GM19023 (cell line): ENCODE measurements at regions not wholly inside any gene's neighbourhood (a gene's known extent, or its start where the extent isn't known, plus 50 kb on each side); places are given as distances from the start of the nearest gene placed in this dataset.
"Not testable (repeated sequence)": the region's sequence is repeated elsewhere in the genome, so short reads cannot be mapped to it uniquely, and the experiment has no call there.

ENCODE experiments used
- ATAC-seq: cut with Tn5 transposase; IDR thresholded peaks from one replicate; pipeline ENCODE4 v1.9.1; 2021; ENCODE audit warnings: mild to moderate bottlenecking, moderate library complexity; ENCODE audit not compliant: unreplicated experiment

DNA sequence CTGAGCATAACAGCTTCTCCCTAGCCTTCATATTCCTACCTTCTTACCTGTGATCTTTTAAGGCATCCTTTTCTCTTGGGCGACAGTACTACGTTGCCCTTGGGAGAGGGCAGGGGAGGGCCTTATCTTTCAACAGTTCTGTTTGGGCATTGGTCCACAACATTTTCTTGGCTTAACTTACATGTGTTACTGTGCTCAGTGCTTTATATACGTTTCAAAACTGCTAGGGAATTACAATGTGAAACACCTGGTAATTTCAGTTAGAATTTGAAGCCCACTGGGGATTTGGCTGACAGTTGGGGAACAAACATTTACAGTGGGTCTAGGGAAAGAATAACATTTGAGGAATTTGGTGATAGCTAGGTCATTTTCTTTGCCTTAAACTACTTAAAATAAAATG lies 667.1 kb downstream of the PRIM2 start:
- ATAC-seq, result not testable (repeated sequence)

DNA sequence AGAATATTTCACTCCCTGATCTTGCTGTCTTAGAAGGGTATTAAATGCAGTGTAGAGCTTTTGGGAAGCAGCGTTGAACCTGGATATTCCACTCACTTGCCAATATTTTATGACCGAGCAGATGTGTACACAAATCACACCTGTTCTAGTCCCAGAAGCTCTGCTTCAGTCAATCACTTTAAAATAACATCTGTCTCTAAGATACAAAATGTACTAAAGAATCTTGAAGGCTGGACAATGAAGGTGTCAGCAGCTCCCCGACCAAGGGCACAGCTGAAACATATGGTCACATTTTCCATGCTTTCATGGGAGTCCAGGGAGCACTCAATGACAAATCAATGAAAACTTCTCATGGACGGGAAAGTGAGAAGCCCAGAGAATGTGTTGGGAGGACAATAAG lies 668.3 kb downstream of the PRIM2 start:
- not testable (repeated sequence) for ATAC-seq

DNA sequence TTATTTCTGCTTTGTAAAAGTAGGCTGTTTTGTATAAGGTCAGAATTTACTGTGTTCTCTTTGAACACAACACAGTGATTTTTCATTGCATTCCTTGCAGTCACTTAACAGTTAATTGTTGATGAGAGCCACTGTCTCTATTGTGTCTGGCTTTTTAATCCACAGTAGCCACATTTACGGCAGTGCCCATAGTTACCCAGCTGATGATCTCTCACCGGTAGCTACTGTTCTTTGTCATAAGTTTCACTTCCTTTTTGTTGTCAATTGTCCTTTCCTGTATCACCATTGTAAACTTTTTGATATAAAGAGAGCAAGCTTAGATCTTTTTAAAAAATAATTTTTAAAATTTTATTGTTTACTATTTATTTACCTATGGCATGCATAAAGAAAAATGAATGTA lies 669.2 kb downstream of the PRIM2 start:
- peak; percentile 97 for ATAC-seq

DNA sequence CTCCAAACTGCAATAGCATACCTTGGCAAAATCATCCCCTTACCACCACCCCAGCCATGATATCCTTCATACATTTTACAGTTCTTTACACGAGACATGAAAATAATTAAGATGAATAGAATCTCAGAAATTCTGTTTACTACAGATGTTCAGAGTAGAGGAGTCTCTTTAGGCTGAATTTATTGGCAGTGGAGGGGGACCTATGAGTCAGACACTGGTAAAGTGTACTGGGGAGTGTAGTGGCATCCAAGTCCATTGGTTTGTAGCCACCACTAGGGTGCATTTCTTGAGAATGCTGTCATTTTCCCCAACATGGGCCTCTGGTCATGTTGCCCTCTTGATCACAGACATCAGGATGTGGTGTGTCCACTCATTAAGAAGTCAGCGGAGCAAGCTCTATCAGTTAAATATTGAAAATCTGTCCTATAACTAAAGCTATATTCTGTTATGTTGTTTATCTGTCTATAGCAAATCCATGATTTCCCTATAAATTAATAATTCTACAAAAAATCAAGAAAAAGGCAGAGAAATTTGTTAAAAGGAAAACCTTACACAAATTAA lies 672.2 kb downstream of the PRIM2 start:
- ATAC-seq, result not testable (repeated sequence)

DNA sequence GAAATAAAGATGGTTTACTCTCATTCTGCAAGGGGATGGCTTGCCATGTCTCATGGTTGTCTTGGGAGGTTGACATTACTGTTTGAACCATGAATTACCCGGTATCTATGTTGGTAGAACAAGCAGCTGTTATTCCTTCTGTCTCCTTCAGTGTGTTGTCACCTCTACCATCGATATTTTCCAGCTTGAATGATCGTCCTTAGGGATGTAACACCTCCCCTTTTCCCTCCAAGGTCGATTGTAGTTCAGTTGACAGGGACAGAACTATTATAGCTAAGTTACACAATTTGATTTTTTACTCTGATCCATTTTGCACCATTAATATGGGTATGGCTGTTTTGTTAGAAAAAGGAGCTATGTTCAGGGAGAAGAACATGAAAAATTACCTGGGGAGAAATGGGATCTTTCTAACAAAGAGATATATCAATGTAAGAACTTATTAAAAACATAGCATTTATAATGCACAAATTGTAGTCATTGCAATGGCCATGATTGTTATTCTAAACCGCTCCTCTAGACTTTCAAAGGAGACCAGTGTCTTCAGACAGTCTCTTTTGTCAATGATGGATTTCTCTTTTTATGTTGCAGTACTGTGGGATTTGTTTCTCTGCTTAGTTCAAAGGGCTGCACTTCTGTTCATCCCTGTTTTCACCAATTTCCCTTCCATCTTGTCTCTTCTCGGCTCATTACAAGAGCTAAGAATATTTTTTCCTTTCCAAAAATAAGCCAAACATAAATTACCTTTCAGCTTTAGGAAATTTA lies 681.6 kb downstream of the PRIM2 start:
- ATAC-seq, result not testable (repeated sequence)

DNA sequence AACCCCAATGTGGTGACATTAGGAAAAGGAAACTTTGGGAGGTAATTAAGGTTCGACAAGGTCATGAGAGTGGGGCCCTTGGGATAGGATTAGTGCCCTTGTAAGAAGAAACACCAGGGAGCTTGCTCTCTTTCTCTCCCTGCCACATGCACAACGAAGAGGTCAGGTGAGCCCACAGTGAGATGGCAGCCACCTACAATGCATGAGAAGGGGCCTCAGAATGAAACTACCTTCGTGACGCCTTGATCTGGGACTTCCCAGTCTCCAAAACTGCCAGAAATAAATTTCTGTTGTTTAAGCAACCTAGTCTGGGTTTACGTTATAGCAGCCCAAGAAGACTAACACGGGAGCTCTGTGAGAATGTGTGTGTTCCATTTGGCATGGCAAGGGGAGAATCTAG lies 682.8 kb downstream of the PRIM2 start:
- ATAC-seq, result not testable (repeated sequence)

DNA sequence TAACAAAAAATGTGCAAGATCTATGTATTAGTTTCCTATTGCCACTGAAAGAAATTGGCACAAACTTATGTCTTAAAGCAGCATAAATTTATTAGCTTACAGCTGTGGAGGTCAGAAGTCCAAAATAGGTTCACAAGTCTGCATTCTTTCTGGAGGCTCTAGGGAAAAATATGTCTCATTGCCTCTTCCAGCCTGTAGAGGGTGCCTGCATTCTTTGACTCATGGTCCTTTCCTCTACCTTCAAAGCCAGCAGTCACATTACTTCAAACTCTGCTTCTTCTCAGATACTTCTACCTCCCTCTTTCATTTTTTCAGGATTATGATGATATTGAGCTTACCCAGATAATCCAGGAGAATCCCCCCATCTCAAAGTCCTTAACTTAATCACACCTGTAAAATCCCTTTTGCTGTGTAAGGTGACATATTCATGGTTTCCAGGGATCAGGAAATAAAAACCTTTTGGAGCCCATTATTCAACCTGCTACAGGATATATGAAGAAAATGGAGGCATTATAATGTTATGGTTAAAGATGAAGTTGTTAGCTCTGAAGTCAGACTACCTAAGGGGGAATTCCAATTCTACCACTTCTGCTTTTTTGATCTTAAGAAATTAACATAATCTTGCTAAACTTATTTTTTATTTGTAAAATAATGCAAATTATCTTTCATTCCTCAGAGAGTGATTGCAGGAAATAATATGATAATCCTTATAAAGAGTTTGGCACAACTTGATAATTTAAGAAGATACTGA lies 686.2 kb downstream of the PRIM2 start:
- ATAC-seq, result not testable (repeated sequence)

DNA sequence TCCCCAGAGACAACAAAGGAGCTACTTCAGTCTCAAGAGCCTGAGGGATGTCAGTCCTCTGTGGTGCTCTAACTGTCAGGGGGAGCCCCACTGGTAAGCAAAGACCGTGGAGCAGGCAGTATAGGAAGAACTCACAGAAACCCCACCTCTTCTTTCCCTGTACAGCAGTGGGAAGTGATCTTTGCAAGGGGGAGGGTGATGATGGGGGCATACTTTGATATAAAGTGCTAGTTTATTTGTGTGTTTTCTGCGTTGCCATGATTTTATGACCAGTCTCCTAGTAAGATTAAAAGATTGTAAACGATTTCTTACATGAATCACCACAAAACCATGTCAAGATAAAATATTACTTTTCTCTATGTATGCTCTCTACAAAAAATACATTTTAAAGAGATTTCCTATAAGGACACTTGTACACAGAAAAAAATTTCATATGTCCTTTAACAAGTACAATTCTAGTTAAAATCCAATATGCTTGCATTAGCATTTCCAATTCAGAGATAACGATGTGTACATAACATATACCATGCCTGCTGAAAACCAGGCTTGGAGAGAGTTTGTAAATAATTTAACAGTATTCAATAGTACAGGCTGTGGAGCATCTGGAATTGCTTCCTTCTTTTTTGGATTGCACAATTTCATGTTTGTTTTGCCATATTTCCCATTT lies 690.0 kb downstream of the PRIM2 start:
- not testable (repeated sequence) for ATAC-seq

DNA sequence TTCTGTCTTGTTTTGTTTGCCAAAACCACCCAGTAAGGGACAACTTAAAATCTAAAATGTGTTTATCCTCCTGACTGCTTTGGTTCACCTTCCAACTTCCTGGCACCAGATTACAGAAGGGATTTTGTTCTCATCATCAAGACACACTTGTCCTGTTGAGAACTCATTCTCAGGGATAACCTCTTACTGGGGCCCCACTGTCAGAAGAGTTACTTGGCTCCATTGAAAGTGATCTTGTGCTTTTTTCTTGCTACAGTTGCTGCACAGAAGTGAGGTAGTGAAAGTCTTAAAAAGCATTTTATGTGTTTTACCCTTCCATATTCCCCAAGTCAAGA lies 690.5 kb downstream of the PRIM2 start:
- not testable (repeated sequence) for ATAC-seq

DNA sequence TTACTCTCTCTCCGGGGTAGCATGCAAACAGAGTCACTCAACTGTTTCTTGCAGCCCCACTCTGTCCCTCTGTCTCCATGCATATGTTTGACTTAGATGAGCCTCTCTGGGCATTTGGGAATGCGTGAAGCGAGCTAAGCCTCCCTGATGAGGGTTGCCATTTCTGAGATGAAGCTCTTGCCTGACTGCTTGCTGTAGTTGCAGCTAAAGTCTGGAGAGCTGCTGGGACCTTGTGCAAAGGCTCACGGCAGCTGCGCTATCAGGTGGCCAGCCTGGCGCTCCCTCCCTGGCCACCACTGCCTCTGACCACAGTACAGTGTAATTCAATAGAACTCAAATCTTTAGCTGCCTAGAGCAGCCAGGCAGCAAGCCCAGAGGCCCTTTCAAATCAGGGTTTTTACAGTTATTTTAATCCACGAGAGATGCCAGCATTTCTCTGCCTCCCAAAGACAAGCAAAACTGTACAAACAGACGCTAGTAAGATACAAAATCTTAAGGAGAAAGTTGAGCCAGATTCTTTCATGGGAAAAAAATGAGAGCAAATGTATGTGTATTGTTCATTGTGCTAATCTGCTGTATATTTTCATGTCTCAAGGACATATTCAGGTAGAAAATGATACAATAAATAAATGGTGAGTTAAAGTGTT lies 694.6 kb downstream of the PRIM2 start:
- not testable (repeated sequence) for ATAC-seq

DNA sequence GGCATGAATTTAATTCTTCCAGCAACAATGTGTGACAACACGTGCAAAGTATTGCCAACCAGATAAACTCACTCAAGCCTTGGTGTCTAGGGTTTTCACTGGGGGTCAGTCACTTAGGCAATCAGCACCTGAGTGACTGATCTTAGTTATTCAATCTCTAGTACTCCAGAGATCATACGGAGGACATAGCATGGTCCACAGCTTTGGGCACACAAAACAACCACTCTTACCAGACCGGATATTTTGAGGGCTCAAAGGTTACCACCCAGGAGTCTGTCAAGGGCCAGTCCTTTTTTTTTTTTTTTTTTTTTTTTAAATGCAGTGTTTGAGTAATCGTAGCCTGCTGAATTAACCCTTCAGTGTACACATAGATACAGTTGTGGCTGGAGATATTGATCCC lies 699.2 kb downstream of the PRIM2 start:
- not testable (repeated sequence) for ATAC-seq

DNA sequence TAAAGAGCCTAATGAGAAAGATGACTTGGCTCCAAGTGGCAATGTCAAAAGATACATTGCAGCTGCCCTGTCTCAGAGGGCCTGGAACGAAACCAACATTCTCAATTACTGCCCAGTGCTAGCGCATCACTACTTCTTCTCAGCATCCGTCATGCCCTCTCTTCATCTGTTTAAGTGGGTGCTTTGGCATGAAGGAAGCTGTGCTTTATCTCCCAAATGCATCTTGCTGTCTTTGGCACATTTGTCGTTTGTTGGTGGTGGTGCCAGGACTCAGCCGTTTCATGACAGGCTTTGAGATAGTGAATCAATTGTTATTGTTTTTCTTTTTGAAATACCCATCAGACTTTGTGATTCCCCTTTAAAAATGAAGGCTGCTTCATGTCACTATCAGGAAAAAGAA lies 710.8 kb downstream of the PRIM2 start:
- ATAC-seq, result not testable (repeated sequence)

DNA sequence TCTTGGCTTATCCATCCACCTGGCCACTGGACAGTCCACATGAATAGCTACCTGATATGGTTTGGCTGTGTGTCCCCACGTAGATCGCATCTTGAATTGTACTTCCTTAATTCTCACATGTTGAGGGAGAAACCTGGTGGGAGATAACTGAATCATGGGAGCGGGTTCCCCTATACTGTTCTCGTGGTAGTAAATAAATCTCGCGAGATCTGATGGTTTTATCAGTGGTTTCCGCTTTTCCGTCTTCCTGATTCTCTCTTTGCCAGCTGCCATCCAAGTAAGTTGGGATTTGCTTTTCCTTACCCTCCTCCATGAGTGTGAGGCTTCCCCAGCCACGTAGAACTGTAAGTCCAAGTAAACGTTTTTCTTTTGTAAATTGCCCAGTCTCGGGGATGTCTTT lies 720.8 kb downstream of the PRIM2 start:
- ATAC-seq, result not testable (repeated sequence)

DNA sequence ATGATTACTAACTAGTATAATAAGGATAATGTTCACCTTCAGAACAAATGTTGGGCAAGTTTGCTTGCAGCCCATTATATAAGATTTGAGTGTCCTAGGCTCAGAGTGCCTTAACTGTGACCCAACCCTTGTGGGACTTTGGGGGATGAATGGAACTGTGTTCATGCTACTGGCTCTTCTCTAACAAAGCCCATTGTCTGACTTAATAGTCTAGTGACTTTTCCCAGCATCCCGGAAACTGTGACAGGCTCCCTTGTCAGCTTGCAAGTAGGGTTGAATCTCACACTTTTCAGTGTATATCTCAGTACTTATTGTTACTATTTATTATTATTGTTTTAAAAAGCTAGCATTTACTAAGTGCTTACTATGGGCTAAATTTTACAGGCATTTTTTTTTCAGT lies 729.2 kb downstream of the PRIM2 start:
- ATAC-seq, result not testable (repeated sequence)

DNA sequence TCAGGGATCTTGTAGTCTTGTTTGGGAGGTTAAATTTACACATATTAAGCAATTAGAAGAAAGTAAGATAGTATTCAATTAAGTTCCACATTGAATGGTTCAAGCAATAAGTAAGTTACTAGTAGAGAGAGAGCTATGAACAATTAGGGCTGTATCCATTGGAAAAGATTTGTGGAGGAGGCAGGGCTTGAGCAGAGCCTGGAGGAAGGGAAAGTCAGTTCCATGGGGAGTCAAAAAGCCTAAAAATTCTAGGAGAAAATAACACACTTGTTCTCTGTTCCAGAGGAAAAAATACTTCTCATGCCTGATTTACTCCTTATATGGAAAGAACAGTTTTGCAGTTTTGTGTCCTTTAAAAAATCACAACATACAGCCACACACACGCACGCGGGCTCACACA lies 730.0 kb downstream of the PRIM2 start:
- ATAC-seq, result not testable (repeated sequence)

DNA sequence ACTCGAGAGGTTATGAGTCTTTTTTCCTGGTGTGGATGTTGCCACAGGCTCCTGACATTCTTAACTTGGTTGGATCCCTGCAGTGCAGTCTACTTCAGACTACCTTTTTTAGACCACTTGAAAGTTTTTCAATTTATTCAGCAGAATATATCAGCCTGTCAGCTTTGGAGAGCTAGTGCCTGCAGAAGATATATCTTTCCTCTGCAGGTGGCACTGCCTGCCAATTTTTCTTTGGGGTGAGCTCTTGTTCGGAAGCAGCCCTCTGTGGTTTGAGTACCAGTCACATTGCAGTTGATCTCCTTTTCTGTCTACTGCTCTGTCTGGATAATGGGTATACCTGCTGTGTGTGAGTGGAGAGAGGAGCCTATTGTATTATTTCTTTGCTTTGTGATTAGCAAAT lies 730.4 kb downstream of the PRIM2 start:
- not testable (repeated sequence) for ATAC-seq

DNA sequence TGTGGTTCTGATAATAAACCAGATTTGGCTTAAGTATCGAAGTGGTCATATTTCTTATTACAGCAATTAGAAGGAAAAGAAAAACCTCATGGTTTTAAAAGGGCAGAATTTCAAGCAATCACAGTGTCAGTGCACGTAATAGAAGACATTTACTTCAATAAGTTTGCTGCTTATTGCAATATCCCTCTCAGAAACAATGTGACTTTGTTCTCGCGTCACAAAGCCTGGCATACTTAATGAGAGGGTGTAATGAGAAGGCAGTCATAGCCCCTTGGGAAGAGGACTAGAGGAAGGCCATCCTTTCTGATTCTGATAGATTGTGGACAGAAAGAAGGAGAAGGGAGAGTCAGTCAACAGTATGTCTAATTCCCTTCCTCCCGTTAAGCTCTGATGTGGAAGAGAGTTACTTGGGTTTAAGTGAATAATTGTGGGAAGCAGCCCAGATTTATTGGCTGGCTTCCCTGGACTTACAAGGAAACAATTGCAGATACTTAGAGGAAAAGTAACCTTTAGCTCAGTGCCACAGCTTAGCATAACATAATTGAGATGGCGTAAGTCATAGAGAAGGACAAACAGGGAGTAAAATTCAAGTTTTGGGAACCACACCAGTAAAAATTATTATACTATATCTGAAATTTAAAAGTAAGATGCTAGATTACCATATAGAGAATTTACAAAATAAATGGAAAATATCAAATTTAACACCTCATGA lies 738.2 kb downstream of the PRIM2 start:
- ATAC-seq, result not testable (repeated sequence)

DNA sequence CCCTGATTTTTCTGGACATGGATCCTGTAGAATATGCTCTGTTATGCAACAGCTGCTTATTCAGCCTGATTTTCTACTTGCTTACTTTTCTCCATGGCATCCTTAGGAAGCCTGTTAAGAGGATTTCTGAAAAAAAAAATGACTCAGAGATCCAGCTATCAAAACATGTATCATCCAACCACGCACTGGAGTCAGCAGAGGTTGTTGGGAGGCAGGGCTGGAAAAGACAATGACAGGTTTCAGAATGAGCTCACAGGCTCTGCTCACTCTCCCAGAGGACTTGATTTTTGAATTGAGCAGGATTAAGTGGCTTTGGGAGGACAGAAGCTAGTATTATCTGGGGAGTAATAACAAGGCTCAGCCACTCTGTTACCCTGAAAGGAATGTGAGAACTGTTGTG lies 742.3 kb downstream of the PRIM2 start:
- ATAC-seq, result not testable (repeated sequence)

DNA sequence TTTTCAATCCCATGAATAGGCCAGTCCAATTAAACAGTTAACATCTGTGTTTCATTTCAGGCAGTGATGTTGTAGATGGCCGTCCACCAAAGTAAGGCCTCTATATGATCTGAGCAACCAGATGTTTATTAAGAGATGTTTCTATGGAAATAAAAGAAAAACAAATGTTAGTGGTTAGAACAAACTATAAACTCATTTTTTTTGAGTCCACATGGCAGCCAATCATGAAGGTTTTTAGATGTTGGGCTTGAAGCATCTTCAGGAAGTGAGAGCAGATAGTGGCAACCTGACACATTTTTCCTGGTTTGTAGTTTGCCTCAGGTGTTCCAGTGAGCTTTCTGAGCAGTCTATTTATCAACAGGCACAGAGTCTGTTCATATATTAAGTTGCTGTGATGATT lies 746.1 kb downstream of the PRIM2 start:
- not testable (repeated sequence) for ATAC-seq

DNA sequence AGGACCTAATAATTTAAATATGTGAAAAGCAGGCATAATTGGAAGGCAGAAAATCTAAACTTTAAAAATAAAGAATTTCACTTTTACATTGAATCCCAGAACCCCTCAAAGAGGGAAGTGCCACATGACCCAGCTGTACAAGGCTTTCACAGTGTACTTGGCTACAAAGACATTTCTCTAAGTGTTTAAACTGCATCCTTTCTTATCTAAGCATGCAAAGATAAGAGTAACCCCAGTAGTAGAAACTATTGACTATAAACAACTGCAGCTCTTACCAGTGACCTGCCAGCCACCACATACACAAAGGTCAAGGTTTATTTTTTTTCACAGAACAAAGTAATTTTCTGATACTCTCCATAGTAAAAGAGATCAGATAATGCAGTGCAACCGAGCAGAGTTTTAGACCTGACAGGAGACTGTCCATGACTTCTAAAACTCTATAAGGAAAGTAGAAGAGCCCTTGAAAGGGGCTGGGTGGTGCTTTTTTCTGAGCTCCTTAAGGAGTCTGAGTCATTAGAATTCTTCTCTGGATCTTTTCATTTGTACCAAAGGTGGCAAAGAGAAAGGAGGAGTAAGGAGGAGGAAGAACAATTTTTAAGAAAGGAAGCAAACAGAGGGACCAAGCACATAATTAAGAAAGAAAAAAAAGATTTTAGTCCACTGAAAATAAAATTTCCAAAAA lies 750.6 kb downstream of the PRIM2 start:
- ATAC-seq, result not testable (repeated sequence)
